SK-N-SH (cell line): ENCODE measurements at regions not wholly inside any gene's neighbourhood (a gene's known extent, or its start where the extent isn't known, plus 50 kb on each side); places are given as distances from the start of the nearest gene placed in this dataset.

ENCODE experiments used
- ELF1 ChIP-seq: IDR thresholded peaks from 2 replicates; pipeline ENCODE4 v1.4.0; 2012
- GABPA ChIP-seq: IDR thresholded peaks from 2 replicates; pipeline ENCODE4 v1.4.0; 2012; ENCODE audit warnings: low read depth, mild to moderate bottlenecking
- NRF1 ChIP-seq: IDR thresholded peaks from 2 replicates; pipeline ENCODE4 v1.6.1; 2012; ENCODE audit warnings: low read depth, mild to moderate bottlenecking, low read length
- POLR2AphosphoS5 ChIP-seq: IDR thresholded peaks from 2 replicates; pipeline ENCODE4 v1.6.1; 2012; ENCODE audit warnings: low read depth, low read length
- RAD21 ChIP-seq: IDR thresholded peaks from 2 replicates; pipeline ENCODE4 v1.6.1; 2012; ENCODE audit warnings: mild to moderate bottlenecking, low read length
- TEAD4 ChIP-seq: IDR thresholded peaks from 2 replicates; pipeline ENCODE4 v1.4.0; 2012; ENCODE audit warnings: mild to moderate bottlenecking, borderline replicate concordance; ENCODE audit not compliant: insufficient read depth
- TF ChIP-seq, protein P1 (sequence below): fragments of 200-600 bp; sonication (generic); IDR thresholded peaks from 2 replicates; pipeline ENCODE4 v1.6.1; 2017; ENCODE audit warnings: antibody characterized with exemption, mild to moderate bottlenecking, moderate library complexity
- TF ChIP-seq, protein P2 (sequence below): fragments of 150-350 bp; IDR thresholded peaks from 2 replicates; pipeline ENCODE4 v1.6.1; 2016; ENCODE audit warnings: mild to moderate bottlenecking, low read depth, low read length

DNA sequence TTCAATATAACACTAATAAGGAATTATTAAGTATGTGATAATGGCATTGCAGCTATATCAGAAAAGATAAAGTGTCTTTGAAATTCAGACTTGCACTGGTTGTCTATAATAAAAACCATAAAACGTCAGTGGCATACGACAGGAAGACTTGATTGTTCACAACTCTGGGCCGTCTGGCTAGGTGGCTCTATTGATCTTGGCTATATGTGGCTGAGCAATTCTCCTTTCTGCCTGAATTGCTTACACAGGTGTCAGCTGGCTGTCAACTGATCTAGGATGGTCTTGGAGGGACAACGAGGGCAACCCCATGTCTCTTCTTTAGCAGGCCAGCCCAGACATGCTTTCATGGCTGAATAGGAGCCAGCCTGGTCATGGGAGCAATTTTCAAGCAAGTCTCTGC lies 359.1 kb downstream of the QKI start:
- TF ChIP-seq, protein P1, sequence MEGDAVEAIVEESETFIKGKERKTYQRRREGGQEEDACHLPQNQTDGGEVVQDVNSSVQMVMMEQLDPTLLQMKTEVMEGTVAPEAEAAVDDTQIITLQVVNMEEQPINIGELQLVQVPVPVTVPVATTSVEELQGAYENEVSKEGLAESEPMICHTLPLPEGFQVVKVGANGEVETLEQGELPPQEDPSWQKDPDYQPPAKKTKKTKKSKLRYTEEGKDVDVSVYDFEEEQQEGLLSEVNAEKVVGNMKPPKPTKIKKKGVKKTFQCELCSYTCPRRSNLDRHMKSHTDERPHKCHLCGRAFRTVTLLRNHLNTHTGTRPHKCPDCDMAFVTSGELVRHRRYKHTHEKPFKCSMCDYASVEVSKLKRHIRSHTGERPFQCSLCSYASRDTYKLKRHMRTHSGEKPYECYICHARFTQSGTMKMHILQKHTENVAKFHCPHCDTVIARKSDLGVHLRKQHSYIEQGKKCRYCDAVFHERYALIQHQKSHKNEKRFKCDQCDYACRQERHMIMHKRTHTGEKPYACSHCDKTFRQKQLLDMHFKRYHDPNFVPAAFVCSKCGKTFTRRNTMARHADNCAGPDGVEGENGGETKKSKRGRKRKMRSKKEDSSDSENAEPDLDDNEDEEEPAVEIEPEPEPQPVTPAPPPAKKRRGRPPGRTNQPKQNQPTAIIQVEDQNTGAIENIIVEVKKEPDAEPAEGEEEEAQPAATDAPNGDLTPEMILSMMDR: no peak
- TF ChIP-seq, protein P2, sequence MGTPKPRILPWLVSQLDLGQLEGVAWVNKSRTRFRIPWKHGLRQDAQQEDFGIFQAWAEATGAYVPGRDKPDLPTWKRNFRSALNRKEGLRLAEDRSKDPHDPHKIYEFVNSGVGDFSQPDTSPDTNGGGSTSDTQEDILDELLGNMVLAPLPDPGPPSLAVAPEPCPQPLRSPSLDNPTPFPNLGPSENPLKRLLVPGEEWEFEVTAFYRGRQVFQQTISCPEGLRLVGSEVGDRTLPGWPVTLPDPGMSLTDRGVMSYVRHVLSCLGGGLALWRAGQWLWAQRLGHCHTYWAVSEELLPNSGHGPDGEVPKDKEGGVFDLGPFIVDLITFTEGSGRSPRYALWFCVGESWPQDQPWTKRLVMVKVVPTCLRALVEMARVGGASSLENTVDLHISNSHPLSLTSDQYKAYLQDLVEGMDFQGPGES: no peak
- TF ChIP-seq RAD21 (no peak), TEAD4 (no peak), NRF1 (no peak), GABPA (no peak), POLR2AphosphoS5 (no peak), ELF1 (no peak)
